ENCODE measurements at regions not wholly inside any gene's neighbourhood (a gene's known extent, or its start where the extent isn't known, plus 50 kb on each side); places are given as distances from the start of the nearest gene placed in this dataset.

DNA sequence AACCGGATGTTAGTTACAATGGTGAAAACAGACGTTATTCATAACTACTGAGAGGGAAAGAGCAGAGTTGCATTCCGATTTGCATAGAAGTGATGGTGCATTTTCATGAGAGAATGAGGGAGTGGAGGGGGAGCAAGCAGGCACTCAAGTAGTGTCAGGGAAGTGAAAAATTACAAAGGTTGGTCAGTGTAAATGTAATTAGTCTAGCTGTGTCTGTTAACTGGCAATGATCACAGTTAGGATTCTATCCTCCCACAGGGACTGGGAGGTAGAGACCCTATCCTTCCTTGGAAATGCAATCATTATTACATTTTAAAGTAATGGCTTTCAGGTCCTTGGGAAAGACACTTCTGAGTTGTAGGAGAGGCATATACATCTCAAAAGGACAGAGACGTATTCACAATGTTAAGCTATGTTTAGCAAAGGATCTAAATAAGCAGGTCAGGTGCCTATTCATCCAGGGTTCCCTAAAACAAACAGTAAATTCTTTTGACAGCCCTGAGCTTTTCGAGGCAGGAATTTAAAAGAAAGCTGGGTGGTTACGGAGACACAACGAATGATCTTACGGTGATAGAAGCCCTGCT, 1671.8 kb upstream of the DDX18 start:
- Histone ChIP-seq H3K36me3 (ENCODE audit: control insufficient read depth in 4 of 4, insufficient read depth in 3 of 4, low read depth in 1 of 4, low read length in 3 of 4) (no peaks in the 10 kb centered on the region), H3K27ac (ENCODE audit: low read depth in 1 of 2, low read length in 2 of 2) (no peak overlapping the region), H3K4me1 (ENCODE audit: control insufficient read depth in 4 of 4, insufficient read depth in 4 of 4, low read length in 3 of 4) (no peaks in the 10 kb centered on the region), H3K9ac (ENCODE audit: low read depth in 1 of 2, low read length in 2 of 2) (no peak overlapping the region), H3K27me3 (ENCODE audit: control insufficient read depth in 4 of 4, insufficient read depth in 4 of 4, low read length in 3 of 4) (no peaks in the 10 kb centered on the region), H3K4me3 (ENCODE audit: low read depth in 1 of 3, low read length in 3 of 3) (no peak overlapping the region), H3K9me3 (ENCODE audit: control insufficient read depth in 4 of 4, low read length in 3 of 4) (no peaks in the 10 kb centered on the region)
- 38% methylated on average over 8 of the region's 8 CpGs for WGBS
- TF ChIP-seq NR2F2 (IDR thresholded peaks at IDR 0.05) (no peak), RAD21 (IDR thresholded peaks at IDR 0.05) (no peak), FOXA2 (IDR thresholded peaks at IDR 0.05) (no peak), HNF4G (IDR thresholded peaks at IDR 0.05) (no peak), EGR1 (IDR thresholded peaks at IDR 0.05; ENCODE audit: low read depth in 2 of 2) (no peak), JUND (IDR thresholded peaks at IDR 0.05) (no peak), GABPA (IDR thresholded peaks at IDR 0.05 in 1 of 2, conservative IDR thresholded peaks at IDR 0.05 in 1 of 2) (no peak), SP1 (IDR thresholded peaks at IDR 0.05) (no peak), RXRA (IDR thresholded peaks at IDR 0.05) (no peak), TAF1 (conservative IDR thresholded peaks at IDR 0.05) (no peak), HNF4A (conservative IDR thresholded peaks at IDR 0.05) (no peak), FOXA1 (IDR thresholded peaks at IDR 0.05) (no peak)
- TF ChIP-seq, protein P1, sequence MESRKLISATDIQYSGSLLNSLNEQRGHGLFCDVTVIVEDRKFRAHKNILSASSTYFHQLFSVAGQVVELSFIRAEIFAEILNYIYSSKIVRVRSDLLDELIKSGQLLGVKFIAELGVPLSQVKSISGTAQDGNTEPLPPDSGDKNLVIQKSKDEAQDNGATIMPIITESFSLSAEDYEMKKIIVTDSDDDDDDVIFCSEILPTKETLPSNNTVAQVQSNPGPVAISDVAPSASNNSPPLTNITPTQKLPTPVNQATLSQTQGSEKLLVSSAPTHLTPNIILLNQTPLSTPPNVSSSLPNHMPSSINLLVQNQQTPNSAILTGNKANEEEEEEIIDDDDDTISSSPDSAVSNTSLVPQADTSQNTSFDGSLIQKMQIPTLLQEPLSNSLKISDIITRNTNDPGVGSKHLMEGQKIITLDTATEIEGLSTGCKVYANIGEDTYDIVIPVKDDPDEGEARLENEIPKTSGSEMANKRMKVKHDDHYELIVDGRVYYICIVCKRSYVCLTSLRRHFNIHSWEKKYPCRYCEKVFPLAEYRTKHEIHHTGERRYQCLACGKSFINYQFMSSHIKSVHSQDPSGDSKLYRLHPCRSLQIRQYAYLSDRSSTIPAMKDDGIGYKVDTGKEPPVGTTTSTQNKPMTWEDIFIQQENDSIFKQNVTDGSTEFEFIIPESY (IDR thresholded peaks at IDR 0.05), result no peak
- TF ChIP-seq, protein P2, sequence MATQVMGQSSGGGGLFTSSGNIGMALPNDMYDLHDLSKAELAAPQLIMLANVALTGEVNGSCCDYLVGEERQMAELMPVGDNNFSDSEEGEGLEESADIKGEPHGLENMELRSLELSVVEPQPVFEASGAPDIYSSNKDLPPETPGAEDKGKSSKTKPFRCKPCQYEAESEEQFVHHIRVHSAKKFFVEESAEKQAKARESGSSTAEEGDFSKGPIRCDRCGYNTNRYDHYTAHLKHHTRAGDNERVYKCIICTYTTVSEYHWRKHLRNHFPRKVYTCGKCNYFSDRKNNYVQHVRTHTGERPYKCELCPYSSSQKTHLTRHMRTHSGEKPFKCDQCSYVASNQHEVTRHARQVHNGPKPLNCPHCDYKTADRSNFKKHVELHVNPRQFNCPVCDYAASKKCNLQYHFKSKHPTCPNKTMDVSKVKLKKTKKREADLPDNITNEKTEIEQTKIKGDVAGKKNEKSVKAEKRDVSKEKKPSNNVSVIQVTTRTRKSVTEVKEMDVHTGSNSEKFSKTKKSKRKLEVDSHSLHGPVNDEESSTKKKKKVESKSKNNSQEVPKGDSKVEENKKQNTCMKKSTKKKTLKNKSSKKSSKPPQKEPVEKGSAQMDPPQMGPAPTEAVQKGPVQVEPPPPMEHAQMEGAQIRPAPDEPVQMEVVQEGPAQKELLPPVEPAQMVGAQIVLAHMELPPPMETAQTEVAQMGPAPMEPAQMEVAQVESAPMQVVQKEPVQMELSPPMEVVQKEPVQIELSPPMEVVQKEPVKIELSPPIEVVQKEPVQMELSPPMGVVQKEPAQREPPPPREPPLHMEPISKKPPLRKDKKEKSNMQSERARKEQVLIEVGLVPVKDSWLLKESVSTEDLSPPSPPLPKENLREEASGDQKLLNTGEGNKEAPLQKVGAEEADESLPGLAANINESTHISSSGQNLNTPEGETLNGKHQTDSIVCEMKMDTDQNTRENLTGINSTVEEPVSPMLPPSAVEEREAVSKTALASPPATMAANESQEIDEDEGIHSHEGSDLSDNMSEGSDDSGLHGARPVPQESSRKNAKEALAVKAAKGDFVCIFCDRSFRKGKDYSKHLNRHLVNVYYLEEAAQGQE (IDR thresholded peaks at IDR 0.05), result no peak
- TF ChIP-seq, protein P3, sequence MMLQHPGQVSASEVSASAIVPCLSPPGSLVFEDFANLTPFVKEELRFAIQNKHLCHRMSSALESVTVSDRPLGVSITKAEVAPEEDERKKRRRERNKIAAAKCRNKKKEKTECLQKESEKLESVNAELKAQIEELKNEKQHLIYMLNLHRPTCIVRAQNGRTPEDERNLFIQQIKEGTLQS (IDR thresholded peaks at IDR 0.05), result no peak
- TF ChIP-seq, protein P4, sequence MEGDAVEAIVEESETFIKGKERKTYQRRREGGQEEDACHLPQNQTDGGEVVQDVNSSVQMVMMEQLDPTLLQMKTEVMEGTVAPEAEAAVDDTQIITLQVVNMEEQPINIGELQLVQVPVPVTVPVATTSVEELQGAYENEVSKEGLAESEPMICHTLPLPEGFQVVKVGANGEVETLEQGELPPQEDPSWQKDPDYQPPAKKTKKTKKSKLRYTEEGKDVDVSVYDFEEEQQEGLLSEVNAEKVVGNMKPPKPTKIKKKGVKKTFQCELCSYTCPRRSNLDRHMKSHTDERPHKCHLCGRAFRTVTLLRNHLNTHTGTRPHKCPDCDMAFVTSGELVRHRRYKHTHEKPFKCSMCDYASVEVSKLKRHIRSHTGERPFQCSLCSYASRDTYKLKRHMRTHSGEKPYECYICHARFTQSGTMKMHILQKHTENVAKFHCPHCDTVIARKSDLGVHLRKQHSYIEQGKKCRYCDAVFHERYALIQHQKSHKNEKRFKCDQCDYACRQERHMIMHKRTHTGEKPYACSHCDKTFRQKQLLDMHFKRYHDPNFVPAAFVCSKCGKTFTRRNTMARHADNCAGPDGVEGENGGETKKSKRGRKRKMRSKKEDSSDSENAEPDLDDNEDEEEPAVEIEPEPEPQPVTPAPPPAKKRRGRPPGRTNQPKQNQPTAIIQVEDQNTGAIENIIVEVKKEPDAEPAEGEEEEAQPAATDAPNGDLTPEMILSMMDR (IDR thresholded peaks at IDR 0.05; ENCODE audit: low read depth, low read length, missing input control), result no peak
- DNase-seq (ENCODE audit: low spot score), result no peak

DNA sequence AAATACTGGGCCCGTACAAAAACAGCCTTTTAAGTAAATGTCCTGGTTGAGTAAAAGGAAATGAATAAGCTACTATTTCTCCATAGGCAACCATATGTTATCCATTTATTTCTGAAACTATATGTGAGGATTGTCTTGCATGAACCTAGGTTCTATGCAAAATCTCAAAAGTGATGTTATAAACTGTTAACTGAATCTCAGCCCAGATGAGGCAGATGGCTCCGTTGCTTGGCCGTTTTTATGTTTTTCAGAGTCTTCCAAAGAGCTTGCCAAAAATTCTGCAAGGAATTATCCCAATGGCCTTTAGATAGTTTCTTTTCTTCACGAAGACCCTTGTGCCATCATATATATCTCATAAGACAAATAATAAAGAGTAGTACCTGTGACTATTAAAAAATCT, 1669.5 kb upstream of the DDX18 start:
- no peaks in the 10 kb centered on the region for H3K27me3 ChIP-seq (ENCODE audit: control insufficient read depth in 4 of 4, insufficient read depth in 4 of 4, low read length in 3 of 4)
- H3K4me3 ChIP-seq (ENCODE audit: low read depth in 1 of 3, low read length in 3 of 3), result no peak overlapping the region
- no peak overlapping the region for H3K27ac ChIP-seq (ENCODE audit: low read depth in 1 of 2, low read length in 2 of 2)
- DNase-seq (ENCODE audit: low spot score), result no peak
- WGBS, result 70% methylated on average over 4 of the region's 4 CpGs
- H3K9me3 ChIP-seq (ENCODE audit: control insufficient read depth in 4 of 4, low read length in 3 of 4), result no peaks in the 10 kb centered on the region
- H3K4me1 ChIP-seq (ENCODE audit: control insufficient read depth in 4 of 4, insufficient read depth in 4 of 4, low read length in 3 of 4), result no peaks in the 10 kb centered on the region
- no peak overlapping the region for H3K9ac ChIP-seq (ENCODE audit: low read depth in 1 of 2, low read length in 2 of 2)
- no peaks in the 10 kb centered on the region for H3K36me3 ChIP-seq (ENCODE audit: control insufficient read depth in 4 of 4, insufficient read depth in 3 of 4, low read depth in 1 of 4, low read length in 3 of 4)
- TF ChIP-seq SP1 (IDR thresholded peaks at IDR 0.05) (no peak), RAD21 (IDR thresholded peaks at IDR 0.05) (no peak), YY1 (IDR thresholded peaks at IDR 0.05) (no peak), NR2F2 (IDR thresholded peaks at IDR 0.05) (no peak), EGR1 (IDR thresholded peaks at IDR 0.05; ENCODE audit: low read depth in 2 of 2) (no peak), TAF1 (conservative IDR thresholded peaks at IDR 0.05) (no peak), GABPA (IDR thresholded peaks at IDR 0.05 in 1 of 2, conservative IDR thresholded peaks at IDR 0.05 in 1 of 2) (no peak), FOXA1 (IDR thresholded peaks at IDR 0.05) (no peak), HNF4A (conservative IDR thresholded peaks at IDR 0.05) (no peak), FOXA2 (IDR thresholded peaks at IDR 0.05) (no peak)
- TF ChIP-seq, protein P1 (IDR thresholded peaks at IDR 0.05), result no peak
- TF ChIP-seq, protein P3 (IDR thresholded peaks at IDR 0.05), result no peak
- TF ChIP-seq, protein P5, sequence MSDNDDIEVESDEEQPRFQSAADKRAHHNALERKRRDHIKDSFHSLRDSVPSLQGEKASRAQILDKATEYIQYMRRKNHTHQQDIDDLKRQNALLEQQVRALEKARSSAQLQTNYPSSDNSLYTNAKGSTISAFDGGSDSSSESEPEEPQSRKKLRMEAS (IDR thresholded peaks at IDR 0.05), result no peak
